ENCODE measurements at regions not wholly inside any gene's neighbourhood (a gene's known extent, or its start where the extent isn't known, plus 50 kb on each side); places are given as distances from the start of the nearest gene placed in this dataset.

- TF ChIP-seq, protein P1, sequence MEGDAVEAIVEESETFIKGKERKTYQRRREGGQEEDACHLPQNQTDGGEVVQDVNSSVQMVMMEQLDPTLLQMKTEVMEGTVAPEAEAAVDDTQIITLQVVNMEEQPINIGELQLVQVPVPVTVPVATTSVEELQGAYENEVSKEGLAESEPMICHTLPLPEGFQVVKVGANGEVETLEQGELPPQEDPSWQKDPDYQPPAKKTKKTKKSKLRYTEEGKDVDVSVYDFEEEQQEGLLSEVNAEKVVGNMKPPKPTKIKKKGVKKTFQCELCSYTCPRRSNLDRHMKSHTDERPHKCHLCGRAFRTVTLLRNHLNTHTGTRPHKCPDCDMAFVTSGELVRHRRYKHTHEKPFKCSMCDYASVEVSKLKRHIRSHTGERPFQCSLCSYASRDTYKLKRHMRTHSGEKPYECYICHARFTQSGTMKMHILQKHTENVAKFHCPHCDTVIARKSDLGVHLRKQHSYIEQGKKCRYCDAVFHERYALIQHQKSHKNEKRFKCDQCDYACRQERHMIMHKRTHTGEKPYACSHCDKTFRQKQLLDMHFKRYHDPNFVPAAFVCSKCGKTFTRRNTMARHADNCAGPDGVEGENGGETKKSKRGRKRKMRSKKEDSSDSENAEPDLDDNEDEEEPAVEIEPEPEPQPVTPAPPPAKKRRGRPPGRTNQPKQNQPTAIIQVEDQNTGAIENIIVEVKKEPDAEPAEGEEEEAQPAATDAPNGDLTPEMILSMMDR (IDR thresholded peaks at IDR 0.05) = no peak
- TF ChIP-seq ZFX (IDR thresholded peaks at IDR 0.05; ENCODE audit: borderline replicate concordance) = no peak
These were observed 80.2 kb upstream of the NEGR1 start for GRCh38 chr1:72362538-72362937.

Data from 22Rv1 (cell line).